GM21786 (cell line): ENCODE measurements at regions not wholly inside any gene's neighbourhood (a gene's known extent, or its start where the extent isn't known, plus 50 kb on each side); places are given as distances from the start of the nearest gene placed in this dataset.
"Not testable (repeated sequence)": the region's sequence is repeated elsewhere in the genome, so short reads cannot be mapped to it uniquely, and the experiment has no call there.

ENCODE experiments used
- ATAC-seq: cut with Tn5 transposase; IDR thresholded peaks from one replicate; pipeline ENCODE4 v1.9.1; 2021; ENCODE audit not compliant: unreplicated experiment

- ATAC-seq: no peak
These were observed 52.4 kb downstream of the ELAPOR2 start for GRCh38 chr7:87007038-87007437.

GRCh38 chr7:87004956-87005355 is 54.5 kb downstream of the ELAPOR2 start:
- ATAC-seq: no peak

GRCh38 chr7:87003872-87004798 is 55.3 kb downstream of the ELAPOR2 start:
- ATAC-seq: no peak

GRCh38 chr7:87001214-87001613 is 58.2 kb downstream of the ELAPOR2 start:
- no peak for ATAC-seq

GRCh38 chr7:87000344-87000743 is 59.1 kb downstream of the ELAPOR2 start:
- ATAC-seq: no peak

- ATAC-seq: no peak
These were observed 59.7 kb downstream of the ELAPOR2 start for GRCh38 chr7:86999750-87000149.

- ATAC-seq: no peak
These were observed 63.6 kb downstream of the ELAPOR2 start for GRCh38 chr7:86995814-86996213.

GRCh38 chr7:86995052-86995725 is 64.3 kb downstream of the ELAPOR2 start:
- no peak for ATAC-seq

GRCh38 chr7:86991771-86992191 is 67.7 kb downstream of the ELAPOR2 start:
- ATAC-seq: peak; percentile 17

GRCh38 chr7:86991093-86991769 is 68.2 kb downstream of the ELAPOR2 start:
- peak; percentile 58 for ATAC-seq

- ATAC-seq: no peak
These were observed 70.0 kb downstream of the ELAPOR2 start for GRCh38 chr7:86989407-86989806.

- not testable (repeated sequence) for ATAC-seq
These were observed 71.6 kb downstream of the ELAPOR2 start for GRCh38 chr7:86987834-86988233.

- ATAC-seq: not testable (repeated sequence)
These were observed 72.1 kb downstream of the ELAPOR2 start for GRCh38 chr7:86987358-86987757.

GRCh38 chr7:86985342-86985741 is 74.1 kb downstream of the ELAPOR2 start:
- not testable (repeated sequence) for ATAC-seq

GRCh38 chr7:86983654-86984053 is 75.8 kb downstream of the ELAPOR2 start:
- not testable (repeated sequence) for ATAC-seq

- ATAC-seq: not testable (repeated sequence)
These were observed 77.5 kb downstream of the ELAPOR2 start for GRCh38 chr7:86981937-86982336.

GRCh38 chr7:86981127-86981526 is 78.3 kb downstream of the ELAPOR2 start:
- no peak for ATAC-seq

- no peak for ATAC-seq
These were observed 79.2 kb downstream of the ELAPOR2 start for GRCh38 chr7:86980223-86980622.

GRCh38 chr7:86978808-86979506 is 80.5 kb downstream of the ELAPOR2 start:
- ATAC-seq: peak; percentile 75

GRCh38 chr7:86976958-86977357 is 82.5 kb downstream of the ELAPOR2 start:
- ATAC-seq: no peak

GRCh38 chr7:86975914-86976313 is 83.5 kb downstream of the ELAPOR2 start:
- ATAC-seq: no peak
